ENCODE measurements at regions not wholly inside any gene's neighbourhood (a gene's known extent, or its start where the extent isn't known, plus 50 kb on each side); places are given as distances from the start of the nearest gene placed in this dataset.

DNA sequence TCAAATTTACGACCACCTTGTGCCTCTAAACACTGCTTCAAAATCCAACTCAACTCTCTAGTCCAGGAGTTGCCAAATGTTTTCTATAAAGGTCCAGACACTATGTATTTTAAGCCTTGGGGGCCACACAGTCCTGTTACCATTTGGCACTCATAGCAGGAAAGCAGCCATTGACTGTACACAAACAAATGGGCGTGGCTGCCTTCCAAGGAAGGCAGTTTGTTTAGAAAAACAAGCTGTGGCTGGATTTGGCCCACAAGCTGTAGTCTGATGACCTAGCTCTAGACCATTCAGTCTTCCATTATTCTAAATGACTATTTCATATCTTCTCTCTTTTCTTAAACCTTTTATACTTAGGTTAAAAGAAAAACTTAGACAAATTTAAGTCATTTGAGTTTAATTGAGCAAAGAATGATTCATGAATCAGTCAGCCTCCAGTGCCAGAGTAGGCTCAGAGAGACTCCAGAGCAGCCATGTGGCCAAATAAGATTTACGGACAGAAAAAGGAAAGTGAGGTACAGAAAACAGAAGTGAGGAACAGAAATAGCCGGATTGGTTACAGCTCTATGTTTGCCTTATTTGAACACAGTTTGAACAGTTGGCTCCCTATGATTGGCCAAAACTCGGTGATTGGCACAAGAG lies 825.8 kb upstream of the LCORL start:
- Histone ChIP-seq H2BK15ac (ENCODE audit: low read depth, low read length) (no peak overlapping the region), H3K18ac (ENCODE audit: insufficient read length, low read depth, low read length) (no peak overlapping the region), H4K5ac (ENCODE audit: insufficient read length, low read depth, low read length) (no peak overlapping the region), H3K79me1 (ENCODE audit: insufficient read depth, low read depth, low read length, poor library complexity, severe bottlenecking) (no peaks in the 10 kb centered on the region), H3K9me3 (ENCODE audit: control insufficient read depth, low read depth, low read length) (peaks cover 12% of the 10 kb centered on the region), H2BK12ac (ENCODE audit: insufficient read length, low read depth, low read length) (no peak overlapping the region), H3K23ac (ENCODE audit: insufficient read length, low read depth, low read length) (no peak overlapping the region), H3K4me2 (ENCODE audit: insufficient read depth, insufficient read length, low read length) (no peak overlapping the region), H3K27ac (ENCODE audit: insufficient read length, low read depth, low read length) (no peak overlapping the region), H4K20me1 (ENCODE audit: control insufficient read depth, insufficient read depth, insufficient read length) (no peaks in the 10 kb centered on the region), H4K8ac (replicated peaks; ENCODE audit: insufficient read length, low read depth, low read length) (no peak overlapping the region), H3K14ac (ENCODE audit: insufficient read depth, low read length) (no peak overlapping the region), H3K4ac (ENCODE audit: low read depth, low read length) (no peak overlapping the region), H3T11ph (ENCODE audit: low read length) (no peak overlapping the region), H2BK5ac (ENCODE audit: insufficient read length, low read length) (no peak overlapping the region), H4K91ac (ENCODE audit: insufficient read length, low read depth, low read length) (no peak overlapping the region), H2BK120ac (ENCODE audit: low read depth, low read length, poor library complexity, severe bottlenecking) (no peak overlapping the region), H2AFZ (ENCODE audit: low read length) (no peak overlapping the region), H3K9ac (ENCODE audit: extremely low read depth, insufficient read length, low read length) (no peak overlapping the region), H3K79me2 (ENCODE audit: insufficient read depth, low read length) (no peaks in the 10 kb centered on the region), H3K56ac (ENCODE audit: insufficient read length, low read depth, low read length) (no peak overlapping the region), H3K4me1 (ENCODE audit: insufficient read depth, low read length) (no peaks in the 10 kb centered on the region), H2AK5ac (ENCODE audit: insufficient read length, low read length) (no peak overlapping the region), H3K23me2 (ENCODE audit: insufficient read length, low read depth, low read length, poor library complexity, severe bottlenecking) (no peaks in the 10 kb centered on the region), H2BK20ac (ENCODE audit: low read depth, low read length, poor library complexity, severe bottlenecking) (no peak overlapping the region), H3K27me3 (ENCODE audit: insufficient read depth, low read length) (no peaks in the 10 kb centered on the region)
- peaks cover 8 to 12% (median 9%) of the 10 kb centered on the region in 3 experiments; a peak in 6 of 7 replicates for H3K36me3 Mint-ChIP-seq (ENCODE audit: insufficient read depth in 1 of 3, low read depth in 3 of 3)
- peaks cover 13 to 14% of the 10 kb centered on the region in 2 experiments for H3K9me3 Mint-ChIP-seq
- TF ChIP-seq, protein P1, sequence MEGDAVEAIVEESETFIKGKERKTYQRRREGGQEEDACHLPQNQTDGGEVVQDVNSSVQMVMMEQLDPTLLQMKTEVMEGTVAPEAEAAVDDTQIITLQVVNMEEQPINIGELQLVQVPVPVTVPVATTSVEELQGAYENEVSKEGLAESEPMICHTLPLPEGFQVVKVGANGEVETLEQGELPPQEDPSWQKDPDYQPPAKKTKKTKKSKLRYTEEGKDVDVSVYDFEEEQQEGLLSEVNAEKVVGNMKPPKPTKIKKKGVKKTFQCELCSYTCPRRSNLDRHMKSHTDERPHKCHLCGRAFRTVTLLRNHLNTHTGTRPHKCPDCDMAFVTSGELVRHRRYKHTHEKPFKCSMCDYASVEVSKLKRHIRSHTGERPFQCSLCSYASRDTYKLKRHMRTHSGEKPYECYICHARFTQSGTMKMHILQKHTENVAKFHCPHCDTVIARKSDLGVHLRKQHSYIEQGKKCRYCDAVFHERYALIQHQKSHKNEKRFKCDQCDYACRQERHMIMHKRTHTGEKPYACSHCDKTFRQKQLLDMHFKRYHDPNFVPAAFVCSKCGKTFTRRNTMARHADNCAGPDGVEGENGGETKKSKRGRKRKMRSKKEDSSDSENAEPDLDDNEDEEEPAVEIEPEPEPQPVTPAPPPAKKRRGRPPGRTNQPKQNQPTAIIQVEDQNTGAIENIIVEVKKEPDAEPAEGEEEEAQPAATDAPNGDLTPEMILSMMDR (conservative IDR thresholded peaks at IDR 0.05): no peak
- H3K4me1 Mint-ChIP-seq: no peaks in the 10 kb centered on the region
- 0 out of 2 replicates have a peak, but pooled peaks cover 1% of the 10 kb centered on the region for H3K27me3 Mint-ChIP-seq (ENCODE audit: low read depth)
- DNase-seq: no peak
- WGBS (ENCODE audit: extremely low coverage, insufficient read length, low lambda C conversion rate): no CpG with 5 or more reads among the region's 5 CpGs
- H3K4me3 Mint-ChIP-seq: no peak overlapping the region
- no peak overlapping the region for H3K27ac Mint-ChIP-seq
